ENCODE measurements at regions not wholly inside any gene's neighbourhood (a gene's known extent, or its start where the extent isn't known, plus 50 kb on each side); places are given as distances from the start of the nearest gene placed in this dataset.

DNA sequence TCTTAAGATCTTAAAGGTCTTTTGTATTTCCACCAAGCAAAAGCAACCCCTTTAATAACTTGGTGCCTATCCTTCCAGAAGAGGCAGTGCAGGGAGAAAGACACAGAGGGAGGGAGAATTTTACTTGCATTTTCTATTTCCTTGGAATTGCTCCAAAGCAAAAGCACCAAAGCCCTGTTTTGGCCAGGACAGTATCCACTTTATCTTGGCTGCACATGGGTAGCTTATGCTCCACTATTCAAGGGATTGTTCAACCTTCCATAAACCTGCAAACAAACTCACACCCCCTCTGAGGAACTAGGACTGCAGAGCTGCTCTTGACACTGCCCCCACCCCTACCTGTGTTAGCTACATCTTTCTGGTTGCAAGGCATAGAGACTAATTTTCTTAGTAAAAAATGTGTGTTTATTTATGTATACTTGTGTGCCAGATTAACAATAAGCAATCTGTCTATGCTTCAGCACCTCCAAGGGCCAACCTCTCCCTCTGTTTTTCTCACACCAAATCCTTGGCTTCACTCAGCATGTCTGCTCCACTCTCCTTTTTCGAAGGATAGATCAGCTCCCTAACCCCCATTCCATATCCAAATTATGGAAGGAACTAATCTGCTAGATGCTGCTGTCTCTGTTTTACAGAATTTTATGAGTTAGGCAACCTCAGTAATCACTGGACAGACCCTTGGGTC lies 68.1 kb upstream of the KLF12 start:
- no peak for DNase-seq (ENCODE audit: extremely low spot score, insufficient read length, low read depth)
- no peak for FAIRE-seq

GRCh38 chr13:74201530-74201929 lies 67.3 kb upstream of the KLF12 start:
- DNase-seq (ENCODE audit: extremely low spot score, insufficient read length, low read depth) (no peak), FAIRE-seq (no peak)

- no peak for FAIRE-seq
- no peak for DNase-seq (ENCODE audit: extremely low spot score, insufficient read length, low read depth)
Measured at GRCh38 chr13:74200081-74200480, 65.9 kb upstream of the KLF12 start.

- DNase-seq (ENCODE audit: extremely low spot score, insufficient read length, low read depth) (no peak), FAIRE-seq (no peak)
Measured at GRCh38 chr13:74197677-74198429, 63.6 kb upstream of the KLF12 start.

DNA sequence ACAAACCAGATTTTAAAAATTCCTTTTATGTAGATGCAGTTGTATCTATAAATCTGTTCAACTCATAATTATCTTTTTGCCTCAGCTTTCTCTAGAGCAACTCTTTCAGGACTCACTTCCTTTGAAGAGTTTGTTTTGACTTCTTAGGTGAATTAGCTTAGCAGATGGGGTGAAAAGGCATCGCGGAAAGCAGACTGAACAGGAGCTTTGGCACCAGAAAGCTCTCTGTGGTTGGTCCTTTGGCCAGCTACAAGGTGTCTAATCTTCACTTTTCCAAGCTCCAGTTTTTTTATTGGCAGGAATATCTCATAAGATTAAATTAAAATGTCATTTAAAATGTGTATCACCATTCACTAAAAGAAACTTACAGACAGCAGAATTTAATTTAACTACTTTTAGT lies 60.6 kb upstream of the KLF12 start:
- no peak for FAIRE-seq
- no peak for DNase-seq (ENCODE audit: extremely low spot score, insufficient read length, low read depth)

DNA sequence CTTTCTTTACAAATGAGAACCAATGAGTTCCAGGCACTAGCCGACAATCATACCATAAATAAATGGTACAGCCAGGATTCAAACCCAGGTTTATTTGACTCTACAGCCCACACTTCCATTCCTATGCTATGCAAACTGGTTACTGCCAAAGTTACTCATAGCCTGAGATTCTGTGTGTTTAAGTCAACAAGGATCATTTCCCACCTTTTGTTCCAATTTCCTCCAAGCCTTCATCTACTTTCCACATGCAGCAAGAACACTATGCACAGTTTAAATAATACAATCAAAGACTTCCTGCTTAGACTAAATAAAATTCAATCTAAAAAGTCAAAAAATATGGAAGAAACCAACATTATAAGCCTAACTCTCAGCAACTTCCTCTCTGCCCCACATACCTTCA lies 59.2 kb upstream of the KLF12 start:
- DNase-seq (ENCODE audit: extremely low spot score, insufficient read length, low read depth) (no peak), FAIRE-seq (no peak)

- DNase-seq (ENCODE audit: extremely low spot score, insufficient read length, low read depth), result no peak
Measured at GRCh38 chr13:74191410-74191809, 57.2 kb upstream of the KLF12 start.

GRCh38 chr13:74190999-74191398 lies 56.8 kb upstream of the KLF12 start:
- DNase-seq (ENCODE audit: extremely low spot score, insufficient read length, low read depth) (no peak), FAIRE-seq (no peak)

More at GRCh38 chr13:74191410-74191809, 57.2 kb upstream of the KLF12 start:
- no peak for FAIRE-seq

DNA sequence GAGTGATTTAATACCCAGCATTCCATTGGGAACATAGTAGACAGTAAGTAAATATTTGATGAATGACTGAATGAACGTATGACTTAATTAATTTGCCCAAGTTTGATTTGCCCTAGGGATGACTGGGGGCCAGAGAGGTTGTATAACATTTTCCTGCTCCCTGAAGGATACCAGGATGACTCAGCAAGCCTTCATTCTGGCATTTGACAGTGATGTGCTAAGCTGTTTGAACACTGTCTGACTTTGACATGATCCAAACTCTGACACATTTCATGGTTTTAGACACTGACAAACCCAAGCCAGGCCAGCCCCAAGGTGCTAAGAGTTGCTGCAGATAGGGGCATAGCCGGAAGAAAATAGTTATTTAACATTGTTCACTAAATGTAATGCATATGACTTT lies 53.4 kb upstream of the KLF12 start:
- FAIRE-seq (no peak), DNase-seq (ENCODE audit: extremely low spot score, insufficient read length, low read depth) (no peak)

- no peak for DNase-seq (ENCODE audit: extremely low spot score, insufficient read length, low read depth)
- FAIRE-seq, result no peak
Measured at GRCh38 chr13:74184283-74184682, 50.1 kb upstream of the KLF12 start.
